Type B pancreatic cell (in vitro differentiated cells): ENCODE measurements at regions not wholly inside any gene's neighbourhood (a gene's known extent, or its start where the extent isn't known, plus 50 kb on each side); places are given as distances from the start of the nearest gene placed in this dataset.
"Not testable (repeated sequence)": the region's sequence is repeated elsewhere in the genome, so short reads cannot be mapped to it uniquely, and the experiment has no call there.

ENCODE experiments used
- DNase-seq: peaks from one replicate; pipeline ENCODE4 v3.0.0; 2021; ENCODE audit warnings: mixed read lengths; ENCODE audit not compliant: unreplicated experiment; ENCODE audit errors: extremely low spot score
- H3K27ac Mint-ChIP-seq: 2 replicates; pipeline ENCODE4 v1.8.0; 2021; ENCODE audit warnings: mild to moderate bottlenecking, mixed read lengths
- H3K27me3 Mint-ChIP-seq: 2 replicates; pipeline ENCODE4 v1.8.0; 2021; ENCODE audit warnings: mixed read lengths
- H3K36me3 Mint-ChIP-seq: 2 replicates; pipeline ENCODE4 v1.8.0; 2021; ENCODE audit warnings: mixed read lengths
- H3K4me1 Mint-ChIP-seq: one replicate; pipeline ENCODE4 v1.8.0; 2021; ENCODE audit warnings: mixed read lengths; ENCODE audit not compliant: unreplicated experiment
- H3K4me3 Mint-ChIP-seq: 2 replicates; pipeline ENCODE4 v1.8.0; 2021; ENCODE audit warnings: mild to moderate bottlenecking, mixed read lengths
- H3K9me3 Mint-ChIP-seq: 2 replicates; pipeline ENCODE4 v1.8.0; 2021; ENCODE audit warnings: mixed read lengths
- CTCF ChIP-seq: fragments of 200-600 bp; sonication (generic); conservative IDR thresholded peaks from 2 replicates; pipeline ENCODE4 v1.5.0; 2021; ENCODE audit warnings: antibody characterized with exemption, mild to moderate bottlenecking

GRCh38 chr11:97908354-97908753, 1112.4 kb upstream of the CNTN5 start:
- Mint-ChIP-seq H3K9me3 (no peaks in the 10 kb centered on the region), H3K27me3 (no peaks in the 10 kb centered on the region), H3K4me1 (no peaks in the 10 kb centered on the region), H3K27ac (no peak overlapping the region), H3K36me3 (no peaks in the 10 kb centered on the region), H3K4me3 (no peak overlapping the region)
- DNase-seq, result no peak
- TF ChIP-seq CTCF, result no peak

- no peaks in the 10 kb centered on the region for H3K4me1 Mint-ChIP-seq
- TF ChIP-seq CTCF, result no peak
- H3K36me3 Mint-ChIP-seq, result no peaks in the 10 kb centered on the region
- H3K27ac Mint-ChIP-seq, result no peak overlapping the region
- H3K9me3 Mint-ChIP-seq, result no peaks in the 10 kb centered on the region
- no peaks in the 10 kb centered on the region for H3K27me3 Mint-ChIP-seq
- H3K4me3 Mint-ChIP-seq, result no peak overlapping the region
- no peak for DNase-seq
Observed at GRCh38 chr11:97909614-97910399, 1110.9 kb upstream of the CNTN5 start.

- H3K27ac Mint-ChIP-seq, result no peak overlapping the region
Observed at GRCh38 chr11:97912629-97913028, 1108.1 kb upstream of the CNTN5 start.

GRCh38 chr11:97922933-97923332, 1097.8 kb upstream of the CNTN5 start:
- not testable (repeated sequence) for DNase-seq, H3K4me3 Mint-ChIP-seq, H3K27me3 Mint-ChIP-seq, H3K4me1 Mint-ChIP-seq, H3K27ac Mint-ChIP-seq, H3K36me3 Mint-ChIP-seq, H3K9me3 Mint-ChIP-seq

More at GRCh38 chr11:97912629-97913028, 1108.1 kb upstream of the CNTN5 start:
- no peak for TF ChIP-seq CTCF
- Mint-ChIP-seq H3K27me3 (no peaks in the 10 kb centered on the region), H3K4me3 (no peak overlapping the region), H3K36me3 (no peaks in the 10 kb centered on the region), H3K9me3 (no peaks in the 10 kb centered on the region), H3K4me1 (no peaks in the 10 kb centered on the region)
- DNase-seq, result no peak

- Mint-ChIP-seq H3K27me3 (no peaks in the 10 kb centered on the region), H3K36me3 (no peaks in the 10 kb centered on the region), H3K27ac (no peak overlapping the region), H3K4me3 (no peak overlapping the region), H3K4me1 (no peaks in the 10 kb centered on the region), H3K9me3 (no peaks in the 10 kb centered on the region)
- no peak for TF ChIP-seq CTCF
- DNase-seq, result no peak
Observed at GRCh38 chr11:97934572-97935208, 1086.1 kb upstream of the CNTN5 start.

GRCh38 chr11:97937501-97937900, 1083.2 kb upstream of the CNTN5 start:
- Mint-ChIP-seq H3K4me1 (no peaks in the 10 kb centered on the region), H3K27me3 (no peaks in the 10 kb centered on the region), H3K4me3 (no peak overlapping the region), H3K36me3 (no peaks in the 10 kb centered on the region), H3K27ac (no peak overlapping the region), H3K9me3 (no peaks in the 10 kb centered on the region)
- no peak for TF ChIP-seq CTCF
- DNase-seq, result no peak
